HL-60 (cell line): ENCODE measurements at regions not wholly inside any gene's neighbourhood (a gene's known extent, or its start where the extent isn't known, plus 50 kb on each side); places are given as distances from the start of the nearest gene placed in this dataset.
"Not testable (repeated sequence)": the region's sequence is repeated elsewhere in the genome, so short reads cannot be mapped to it uniquely, and the experiment has no call there.

Experiments
- CTCF ChIP-seq: IDR thresholded peaks from one replicate; pipeline ENCODE4 v1.5.1; 2011; ENCODE audit warnings: low read length, control low read depth, inconsistent platforms; ENCODE audit not compliant: insufficient read depth
- GABPA ChIP-seq: IDR thresholded peaks from 2 replicates; pipeline ENCODE4 v1.6.1; 2012; ENCODE audit warnings: low read depth
- POLR2AphosphoS5 ChIP-seq: IDR thresholded peaks from 2 replicates; pipeline ENCODE4 v1.6.1; 2012; ENCODE audit warnings: low read depth
- REST ChIP-seq: IDR thresholded peaks from 2 replicates; pipeline ENCODE4 v1.6.1; 2012; ENCODE audit warnings: low read depth; ENCODE audit not compliant: insufficient replicate concordance

- not testable (repeated sequence) for TF ChIP-seq CTCF, GABPA, POLR2AphosphoS5, REST
Observed at GRCh38 chr16:16489466-16489865, 110.5 kb downstream of the NPIPA7 start.
